ENCODE measurements at regions not wholly inside any gene's neighbourhood (a gene's known extent, or its start where the extent isn't known, plus 50 kb on each side); places are given as distances from the start of the nearest gene placed in this dataset.

GRCh38 chr12:92007787-92008186 is 137.9 kb downstream of the BTG1 start:
- no peak for FAIRE-seq
- no peak for DNase-seq (ENCODE audit: extremely low spot score, insufficient read length, low read depth)

- FAIRE-seq (no peak), DNase-seq (ENCODE audit: extremely low spot score, insufficient read length, low read depth) (no peak)
Measured at GRCh38 chr12:92003701-92004100, 141.9 kb downstream of the BTG1 start.

- DNase-seq (ENCODE audit: extremely low spot score, insufficient read length, low read depth) (no peak), FAIRE-seq (no peak)
Measured at GRCh38 chr12:92002673-92003382, 142.8 kb downstream of the BTG1 start.

- no peak for DNase-seq (ENCODE audit: extremely low spot score, insufficient read length, low read depth)
Measured at GRCh38 chr12:92002195-92002649, 143.4 kb downstream of the BTG1 start.

GRCh38 chr12:92000597-92000996 is 145.0 kb downstream of the BTG1 start:
- no peak for FAIRE-seq
- no peak for DNase-seq (ENCODE audit: extremely low spot score, insufficient read length, low read depth)

More at GRCh38 chr12:92002195-92002649, 143.4 kb downstream of the BTG1 start:
- FAIRE-seq = no peak

- FAIRE-seq (no peak), DNase-seq (ENCODE audit: extremely low spot score, insufficient read length, low read depth) (no peak)
Measured at GRCh38 chr12:91999823-92000222, 145.8 kb downstream of the BTG1 start.

- FAIRE-seq = peak; percentile 41
- no peak for DNase-seq (ENCODE audit: extremely low spot score, insufficient read length, low read depth)
Measured at GRCh38 chr12:91998316-91998715, 147.3 kb downstream of the BTG1 start.

- no peak for DNase-seq (ENCODE audit: extremely low spot score, insufficient read length, low read depth)
Measured at GRCh38 chr12:91994208-91994797, 151.3 kb downstream of the BTG1 start.

GRCh38 chr12:91993287-91994017 is 152.2 kb downstream of the BTG1 start:
- FAIRE-seq = no peak
- no peak for DNase-seq (ENCODE audit: extremely low spot score, insufficient read length, low read depth)

More at GRCh38 chr12:91994208-91994797, 151.3 kb downstream of the BTG1 start:
- no peak for FAIRE-seq

- DNase-seq (ENCODE audit: extremely low spot score, insufficient read length, low read depth) = no peak
- FAIRE-seq = peak; percentile 70
Measured at GRCh38 chr12:91991399-91992187, 154.1 kb downstream of the BTG1 start.

- no peak for FAIRE-seq
- no peak for DNase-seq (ENCODE audit: extremely low spot score, insufficient read length, low read depth)
Measured at GRCh38 chr12:91990525-91990924, 155.1 kb downstream of the BTG1 start.

- FAIRE-seq (no peak), DNase-seq (ENCODE audit: extremely low spot score, insufficient read length, low read depth) (no peak)
Measured at GRCh38 chr12:91989143-91989542, 156.5 kb downstream of the BTG1 start.

- FAIRE-seq (no peak), DNase-seq (ENCODE audit: extremely low spot score, insufficient read length, low read depth) (no peak)
Measured at GRCh38 chr12:91988086-91988923, 157.3 kb downstream of the BTG1 start.

GRCh38 chr12:91986084-91986483 is 159.6 kb downstream of the BTG1 start:
- DNase-seq (ENCODE audit: extremely low spot score, insufficient read length, low read depth) (no peak), FAIRE-seq (no peak)

GRCh38 chr12:91985002-91985787 is 160.5 kb downstream of the BTG1 start:
- FAIRE-seq = no peak
- no peak for DNase-seq (ENCODE audit: extremely low spot score, insufficient read length, low read depth)

- FAIRE-seq (no peak), DNase-seq (ENCODE audit: extremely low spot score, insufficient read length, low read depth) (no peak)
Measured at GRCh38 chr12:91984556-91984955, 161.1 kb downstream of the BTG1 start.

GRCh38 chr12:91983935-91984334 is 161.7 kb downstream of the BTG1 start:
- no peak for DNase-seq (ENCODE audit: extremely low spot score, insufficient read length, low read depth)
- no peak for FAIRE-seq

GRCh38 chr12:91982946-91983345 is 162.7 kb downstream of the BTG1 start:
- no peak for FAIRE-seq
- DNase-seq (ENCODE audit: extremely low spot score, insufficient read length, low read depth) = no peak

- FAIRE-seq (no peak), DNase-seq (ENCODE audit: extremely low spot score, insufficient read length, low read depth) (no peak)
Measured at GRCh38 chr12:91980389-91980821, 165.2 kb downstream of the BTG1 start.
